Nephron progenitor cell (in vitro differentiated cells): ENCODE measurements at regions not wholly inside any gene's neighbourhood (a gene's known extent, or its start where the extent isn't known, plus 50 kb on each side); places are given as distances from the start of the nearest gene placed in this dataset.

ENCODE experiments used
- DNase-seq: peaks from one replicate; pipeline ENCODE4 v3.0.0; 2021
- H3K27ac Mint-ChIP-seq: 2 replicates; pipeline ENCODE4 v1.8.0; 2021; ENCODE audit warnings: mild to moderate bottlenecking, moderate library complexity, mixed read lengths
- H3K27me3 Mint-ChIP-seq: 2 replicates; pipeline ENCODE4 v1.8.0; 2021; ENCODE audit warnings: mild to moderate bottlenecking, low read depth, mixed read lengths; ENCODE audit not compliant: poor library complexity
- H3K36me3 Mint-ChIP-seq: 2 replicates; pipeline ENCODE4 v1.8.0; 2021; ENCODE audit warnings: low read depth, mixed read lengths
- H3K4me1 Mint-ChIP-seq: 2 replicates; pipeline ENCODE4 v1.8.0; 2021; ENCODE audit warnings: mixed read lengths
- H3K4me3 Mint-ChIP-seq: 2 replicates; pipeline ENCODE4 v1.8.0; 2021; ENCODE audit warnings: mild to moderate bottlenecking, moderate library complexity, mixed read lengths
- H3K9me3 Mint-ChIP-seq: 2 replicates; pipeline ENCODE4 v1.8.0; 2021; ENCODE audit warnings: mild to moderate bottlenecking, moderate library complexity, mixed read lengths
- TF ChIP-seq, protein P1 (sequence below): fragments of 200-600 bp; sonication (generic); IDR thresholded peaks from 2 replicates; pipeline ENCODE4 v1.5.0; 2021; ENCODE audit warnings: antibody characterized with exemption

GRCh38 chr2:118291251-118291880, 203.1 kb downstream of the INSIG2 start:
- H3K27me3 Mint-ChIP-seq = peaks cover 10% of the 10 kb centered on the region
- DNase-seq = no peak
- H3K27ac Mint-ChIP-seq = peak overlapping the region; percentile 17
- H3K9me3 Mint-ChIP-seq = peaks cover 7% of the 10 kb centered on the region
- H3K36me3 Mint-ChIP-seq = peaks cover 7% of the 10 kb centered on the region
- H3K4me3 Mint-ChIP-seq = no peak overlapping the region
- peaks cover 18% of the 10 kb centered on the region for H3K4me1 Mint-ChIP-seq
- TF ChIP-seq, protein P1, sequence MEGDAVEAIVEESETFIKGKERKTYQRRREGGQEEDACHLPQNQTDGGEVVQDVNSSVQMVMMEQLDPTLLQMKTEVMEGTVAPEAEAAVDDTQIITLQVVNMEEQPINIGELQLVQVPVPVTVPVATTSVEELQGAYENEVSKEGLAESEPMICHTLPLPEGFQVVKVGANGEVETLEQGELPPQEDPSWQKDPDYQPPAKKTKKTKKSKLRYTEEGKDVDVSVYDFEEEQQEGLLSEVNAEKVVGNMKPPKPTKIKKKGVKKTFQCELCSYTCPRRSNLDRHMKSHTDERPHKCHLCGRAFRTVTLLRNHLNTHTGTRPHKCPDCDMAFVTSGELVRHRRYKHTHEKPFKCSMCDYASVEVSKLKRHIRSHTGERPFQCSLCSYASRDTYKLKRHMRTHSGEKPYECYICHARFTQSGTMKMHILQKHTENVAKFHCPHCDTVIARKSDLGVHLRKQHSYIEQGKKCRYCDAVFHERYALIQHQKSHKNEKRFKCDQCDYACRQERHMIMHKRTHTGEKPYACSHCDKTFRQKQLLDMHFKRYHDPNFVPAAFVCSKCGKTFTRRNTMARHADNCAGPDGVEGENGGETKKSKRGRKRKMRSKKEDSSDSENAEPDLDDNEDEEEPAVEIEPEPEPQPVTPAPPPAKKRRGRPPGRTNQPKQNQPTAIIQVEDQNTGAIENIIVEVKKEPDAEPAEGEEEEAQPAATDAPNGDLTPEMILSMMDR = no peak

- Mint-ChIP-seq H3K36me3 (no peaks in the 10 kb centered on the region), H3K27ac (no peak overlapping the region), H3K9me3 (no peaks in the 10 kb centered on the region), H3K4me1 (peaks cover 18% of the 10 kb centered on the region), H3K27me3 (peaks cover 8% of the 10 kb centered on the region), H3K4me3 (no peak overlapping the region)
- no peak for DNase-seq
- TF ChIP-seq, protein P1 = no peak
These were observed 202.4 kb downstream of the INSIG2 start for GRCh38 chr2:118290411-118291250.

DNA sequence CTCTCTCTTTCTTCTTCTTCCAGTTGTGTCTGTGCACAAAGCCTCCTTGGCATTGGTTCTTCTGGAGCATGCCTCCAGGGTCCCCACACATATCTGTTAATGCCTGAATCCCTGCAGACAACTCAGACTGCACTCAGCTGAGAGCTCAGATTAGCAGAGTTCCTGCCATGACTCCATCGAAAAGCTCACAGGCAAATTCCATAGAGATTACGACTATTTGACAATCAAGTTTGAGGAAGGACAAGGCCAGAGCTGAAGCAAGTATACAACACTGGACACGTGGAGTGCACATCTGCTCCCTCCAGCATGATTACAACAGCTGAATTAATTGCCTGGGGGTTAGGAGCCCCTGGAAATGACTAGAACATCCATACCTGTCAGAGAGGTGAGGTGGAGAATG, 190.7 kb downstream of the INSIG2 start:
- Mint-ChIP-seq H3K27ac (no peak overlapping the region), H3K27me3 (peaks cover 13% of the 10 kb centered on the region), H3K9me3 (no peaks in the 10 kb centered on the region), H3K4me3 (no peak overlapping the region), H3K36me3 (no peaks in the 10 kb centered on the region), H3K4me1 (peaks cover 22% of the 10 kb centered on the region)
- TF ChIP-seq, protein P1 = no peak
- DNase-seq = no peak

DNA sequence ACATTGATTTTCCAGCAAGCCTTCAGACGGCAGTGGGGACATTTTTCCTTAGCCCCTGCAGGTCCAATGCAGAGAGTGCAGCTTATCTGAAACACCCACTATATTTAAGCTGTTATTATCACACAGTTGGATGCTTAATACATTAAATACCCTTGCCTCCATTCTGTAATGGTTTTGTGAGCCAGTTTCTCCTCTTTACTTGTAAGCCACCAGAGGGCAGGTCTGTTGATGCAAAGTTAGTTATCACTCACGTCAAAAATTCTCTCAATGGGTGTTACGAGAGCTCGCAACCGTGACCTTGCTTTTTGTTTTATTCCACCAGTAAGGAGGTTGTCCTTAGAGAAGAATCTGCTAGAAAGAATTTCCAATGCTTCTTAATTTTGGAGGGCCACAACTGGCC, 189.8 kb downstream of the INSIG2 start:
- peaks cover 13% of the 10 kb centered on the region for H3K27me3 Mint-ChIP-seq
- no peak overlapping the region for H3K4me3 Mint-ChIP-seq
- no peaks in the 10 kb centered on the region for H3K36me3 Mint-ChIP-seq
- TF ChIP-seq, protein P1 = no peak
- H3K4me1 Mint-ChIP-seq = peaks cover 21% of the 10 kb centered on the region
- no peak for DNase-seq
- no peaks in the 10 kb centered on the region for H3K9me3 Mint-ChIP-seq
- no peak overlapping the region for H3K27ac Mint-ChIP-seq

GRCh38 chr2:118274841-118275510, 186.7 kb downstream of the INSIG2 start:
- no peaks in the 10 kb centered on the region for H3K36me3 Mint-ChIP-seq
- peaks cover 13% of the 10 kb centered on the region for H3K27me3 Mint-ChIP-seq
- H3K4me3 Mint-ChIP-seq = no peak overlapping the region
- no peaks in the 10 kb centered on the region for H3K9me3 Mint-ChIP-seq
- TF ChIP-seq, protein P1 = no peak
- peaks cover 11% of the 10 kb centered on the region for H3K4me1 Mint-ChIP-seq
- no peak overlapping the region for H3K27ac Mint-ChIP-seq
- DNase-seq = no peak
